ENCODE measurements at regions not wholly inside any gene's neighbourhood (a gene's known extent, or its start where the extent isn't known, plus 50 kb on each side); places are given as distances from the start of the nearest gene placed in this dataset.

DNA sequence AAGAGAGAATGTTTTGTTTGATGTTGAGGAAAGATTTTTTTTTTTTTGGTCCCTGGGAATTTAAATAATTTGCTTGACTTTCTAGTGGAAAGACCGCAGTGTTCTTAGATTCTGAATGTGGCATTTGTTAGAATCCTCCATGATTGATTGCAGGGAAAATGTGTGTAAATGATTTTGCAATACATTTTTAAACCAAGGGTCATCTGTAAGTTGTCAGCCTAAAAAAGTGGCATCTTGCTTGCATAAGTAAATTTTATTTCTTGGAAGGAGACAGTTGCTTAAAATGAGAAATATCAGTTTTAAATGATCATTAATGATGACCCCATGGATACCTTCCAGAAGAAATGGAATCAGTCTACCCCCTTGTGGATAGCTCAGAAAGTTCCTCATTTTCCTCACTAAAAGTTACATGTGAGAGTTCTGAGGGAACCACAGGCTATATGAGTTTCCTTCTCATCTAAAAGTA, 105.1 kb upstream of the SLC25A48 start:
- Histone ChIP-seq H3K27ac (ENCODE audit: insufficient read depth, low read length) (no peak overlapping the region), H3K27me3 (ENCODE audit: control insufficient read depth, insufficient read depth, low read length) (no peaks in the 10 kb centered on the region), H3K36me3 (ENCODE audit: control insufficient read depth, insufficient read depth, low read length) (no peaks in the 10 kb centered on the region), H2AFZ (ENCODE audit: low read length) (no peak overlapping the region), H3K4me1 (ENCODE audit: control insufficient read depth, extremely low read depth, insufficient read depth, low read length) (no peaks in the 10 kb centered on the region), H3K9me3 (ENCODE audit: control insufficient read depth, insufficient read depth, low read depth, low read length) (no peaks in the 10 kb centered on the region), H3K9ac (ENCODE audit: insufficient read depth, low read length) (no peak overlapping the region), H3K4me3 (replicated peaks in 1 of 4; ENCODE audit: control extremely low read depth in 1 of 4, insufficient read depth in 1 of 4, low read depth in 3 of 4, low read length in 4 of 4) (no peak overlapping the region), H4K20me1 (ENCODE audit: control insufficient read depth, extremely low read depth, insufficient read depth, low read length) (no peaks in the 10 kb centered on the region), H3K79me2 (ENCODE audit: control insufficient read depth, insufficient read depth, low read length) (no peaks in the 10 kb centered on the region), H3K4me2 (ENCODE audit: extremely low read depth, insufficient read depth, low read length) (no peak overlapping the region)
- DNase-seq (ENCODE audit: low read depth in 2 of 2): no peak
- TF ChIP-seq, protein P1, sequence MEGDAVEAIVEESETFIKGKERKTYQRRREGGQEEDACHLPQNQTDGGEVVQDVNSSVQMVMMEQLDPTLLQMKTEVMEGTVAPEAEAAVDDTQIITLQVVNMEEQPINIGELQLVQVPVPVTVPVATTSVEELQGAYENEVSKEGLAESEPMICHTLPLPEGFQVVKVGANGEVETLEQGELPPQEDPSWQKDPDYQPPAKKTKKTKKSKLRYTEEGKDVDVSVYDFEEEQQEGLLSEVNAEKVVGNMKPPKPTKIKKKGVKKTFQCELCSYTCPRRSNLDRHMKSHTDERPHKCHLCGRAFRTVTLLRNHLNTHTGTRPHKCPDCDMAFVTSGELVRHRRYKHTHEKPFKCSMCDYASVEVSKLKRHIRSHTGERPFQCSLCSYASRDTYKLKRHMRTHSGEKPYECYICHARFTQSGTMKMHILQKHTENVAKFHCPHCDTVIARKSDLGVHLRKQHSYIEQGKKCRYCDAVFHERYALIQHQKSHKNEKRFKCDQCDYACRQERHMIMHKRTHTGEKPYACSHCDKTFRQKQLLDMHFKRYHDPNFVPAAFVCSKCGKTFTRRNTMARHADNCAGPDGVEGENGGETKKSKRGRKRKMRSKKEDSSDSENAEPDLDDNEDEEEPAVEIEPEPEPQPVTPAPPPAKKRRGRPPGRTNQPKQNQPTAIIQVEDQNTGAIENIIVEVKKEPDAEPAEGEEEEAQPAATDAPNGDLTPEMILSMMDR (conservative IDR thresholded peaks at IDR 0.05 in 1 of 2, IDR thresholded peaks at IDR 0.05 in 1 of 2; ENCODE audit: low read depth in 1 of 2, low read length in 2 of 2): peak in 1 of 2 donors; percentile 11
- TF ChIP-seq EZH2 (IDR thresholded peaks at IDR 0.05; ENCODE audit: low read length, missing control alignments): no peak

DNA sequence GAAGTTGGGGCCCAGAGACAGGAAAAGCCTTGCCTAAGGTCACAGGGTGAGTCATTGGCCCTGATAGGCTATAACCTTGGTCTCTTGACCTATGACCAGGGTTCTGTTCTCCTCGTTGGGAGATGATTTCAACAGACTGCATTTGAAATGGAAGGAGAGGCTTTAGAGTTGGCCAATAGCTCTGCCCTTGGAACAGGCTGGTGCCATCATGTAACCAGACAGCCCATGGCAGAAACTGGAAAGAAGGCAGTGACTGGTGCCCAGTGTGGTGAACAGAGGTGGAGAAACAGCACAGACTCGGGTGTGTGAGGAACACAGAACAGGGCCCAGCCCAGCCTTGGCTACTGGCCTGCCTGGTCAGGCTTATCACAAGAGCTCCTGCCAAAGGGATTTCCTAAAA, 109.8 kb upstream of the SLC25A48 start:
- no peak overlapping the region for H3K4me2 ChIP-seq (ENCODE audit: extremely low read depth, insufficient read depth, low read length)
- DNase-seq (ENCODE audit: low read depth in 2 of 2): no peak
- H3K79me2 ChIP-seq (ENCODE audit: control insufficient read depth, insufficient read depth, low read length): no peaks in the 10 kb centered on the region
- H3K9me3 ChIP-seq (ENCODE audit: control insufficient read depth, insufficient read depth, low read depth, low read length): no peaks in the 10 kb centered on the region
- no peak for TF ChIP-seq EZH2 (IDR thresholded peaks at IDR 0.05; ENCODE audit: low read length, missing control alignments)
- H3K36me3 ChIP-seq (ENCODE audit: control insufficient read depth, insufficient read depth, low read length): no peaks in the 10 kb centered on the region
- H3K27me3 ChIP-seq (ENCODE audit: control insufficient read depth, insufficient read depth, low read length): no peaks in the 10 kb centered on the region
- H3K4me1 ChIP-seq (ENCODE audit: control insufficient read depth, extremely low read depth, insufficient read depth, low read length): no peaks in the 10 kb centered on the region
- no peak overlapping the region for H3K9ac ChIP-seq (ENCODE audit: insufficient read depth, low read length)
- no peak overlapping the region for H3K27ac ChIP-seq (ENCODE audit: insufficient read depth, low read length)
- H3K4me3 ChIP-seq (replicated peaks in 1 of 4; ENCODE audit: control extremely low read depth in 1 of 4, insufficient read depth in 1 of 4, low read depth in 3 of 4, low read length in 4 of 4): no peak overlapping the region
- H2AFZ ChIP-seq (ENCODE audit: low read length): no peak overlapping the region
- H4K20me1 ChIP-seq (ENCODE audit: control insufficient read depth, extremely low read depth, insufficient read depth, low read length): no peaks in the 10 kb centered on the region

DNA sequence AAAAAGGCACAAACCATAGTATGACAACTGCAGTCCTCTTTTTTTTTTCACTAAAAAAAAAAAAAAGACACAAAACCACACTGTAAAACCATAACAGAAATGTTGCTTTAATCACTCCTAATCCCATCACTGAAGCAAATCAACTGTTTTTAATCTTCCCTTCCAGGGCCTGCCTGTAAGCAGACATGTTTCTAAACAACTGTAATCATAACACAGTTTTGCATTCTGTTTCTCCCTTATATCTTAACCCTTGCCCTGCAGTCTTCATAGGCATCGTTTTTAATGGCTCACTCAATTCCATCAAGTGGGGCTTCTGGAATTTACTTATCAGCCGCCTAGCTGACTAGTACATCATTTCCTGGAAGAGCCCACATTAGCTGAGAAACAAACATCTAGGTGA, 111.0 kb upstream of the SLC25A48 start:
- no peak for DNase-seq (ENCODE audit: low read depth in 2 of 2)
- Histone ChIP-seq H3K4me3 (replicated peaks in 1 of 4; ENCODE audit: control extremely low read depth in 1 of 4, insufficient read depth in 1 of 4, low read depth in 3 of 4, low read length in 4 of 4) (no peak overlapping the region), H3K9me3 (ENCODE audit: control insufficient read depth, insufficient read depth, low read depth, low read length) (no peaks in the 10 kb centered on the region), H3K4me2 (ENCODE audit: extremely low read depth, insufficient read depth, low read length) (no peak overlapping the region), H3K27me3 (ENCODE audit: control insufficient read depth, insufficient read depth, low read length) (no peaks in the 10 kb centered on the region), H3K36me3 (ENCODE audit: control insufficient read depth, insufficient read depth, low read length) (no peaks in the 10 kb centered on the region), H3K79me2 (ENCODE audit: control insufficient read depth, insufficient read depth, low read length) (no peaks in the 10 kb centered on the region), H3K9ac (ENCODE audit: insufficient read depth, low read length) (no peak overlapping the region), H3K27ac (ENCODE audit: insufficient read depth, low read length) (no peak overlapping the region), H4K20me1 (ENCODE audit: control insufficient read depth, extremely low read depth, insufficient read depth, low read length) (no peaks in the 10 kb centered on the region), H2AFZ (ENCODE audit: low read length) (no peak overlapping the region), H3K4me1 (ENCODE audit: control insufficient read depth, extremely low read depth, insufficient read depth, low read length) (no peaks in the 10 kb centered on the region)
- TF ChIP-seq, protein P1 (conservative IDR thresholded peaks at IDR 0.05 in 1 of 2, IDR thresholded peaks at IDR 0.05 in 1 of 2; ENCODE audit: low read depth in 1 of 2, low read length in 2 of 2): no peak
- TF ChIP-seq EZH2 (IDR thresholded peaks at IDR 0.05; ENCODE audit: low read length, missing control alignments): no peak

All from fibroblast of lung (primary cell).